Neuronal stem cell (in vitro differentiated cells): ENCODE measurements at regions not wholly inside any gene's neighbourhood (a gene's known extent, or its start where the extent isn't known, plus 50 kb on each side); places are given as distances from the start of the nearest gene placed in this dataset.
A peak's percentile ranks its signal among the peaks of the same experiment; 100 is the strongest.

Experiments
- DNase-seq: peaks from one replicate; pipeline ENCODE4 v3.0.0-alpha.2; 2013; ENCODE audit warnings: low spot score
- H2AFZ ChIP-seq: one replicate; pipeline ENCODE4 v1.6.1; 2013; ENCODE audit warnings: mild to moderate bottlenecking, low read length, inconsistent platforms
- H2AK5ac ChIP-seq: 2 replicates; pipeline ENCODE4 v1.6.1; 2013; ENCODE audit warnings: low read depth, mild to moderate bottlenecking, inconsistent platforms, low read length, moderate library complexity, mixed read lengths
- H2BK120ac ChIP-seq: 2 replicates; pipeline ENCODE4 v1.6.1; 2013; ENCODE audit warnings: low read depth, mild to moderate bottlenecking, inconsistent platforms, low read length, moderate library complexity, mixed read lengths
- H2BK12ac ChIP-seq: one replicate; pipeline ENCODE4 v1.6.1; 2013; ENCODE audit warnings: low read length, inconsistent platforms
- H2BK15ac ChIP-seq: 2 replicates; pipeline ENCODE4 v1.6.1; 2013; ENCODE audit warnings: mild to moderate bottlenecking, low read length, inconsistent platforms, mixed read lengths
- H2BK5ac ChIP-seq: one replicate; pipeline ENCODE4 v1.6.1; 2013; ENCODE audit warnings: inconsistent platforms, mild to moderate bottlenecking, low read length, moderate library complexity
- H3K14ac ChIP-seq: one replicate; pipeline ENCODE4 v1.6.1; 2013; ENCODE audit warnings: low read length, inconsistent platforms
- H3K18ac ChIP-seq: 2 replicates; pipeline ENCODE4 v1.6.1; 2013; ENCODE audit warnings: low read length, inconsistent platforms
- H3K23ac ChIP-seq: 2 replicates; pipeline ENCODE4 v1.6.1; 2013; ENCODE audit warnings: low read depth, mild to moderate bottlenecking, mixed read lengths, low read length, inconsistent platforms; ENCODE audit not compliant: poor library complexity
- H3K27ac ChIP-seq: replicated peaks from 3 replicates; pipeline ENCODE4 v1.5.1; 2013; ENCODE audit warnings: low read length, inconsistent platforms
- H3K27me3 ChIP-seq, 3 experiments: 2 replicates each; pipeline ENCODE4 v1.6.1; 2013; ENCODE audit warnings: low read length in 3 of 3, mild to moderate bottlenecking in 2 of 3, inconsistent platforms in 1 of 3, low read depth in 1 of 3, mixed read lengths in 1 of 3, moderate library complexity in 1 of 3; ENCODE audit not compliant: control insufficient read depth in 3 of 3, insufficient read depth in 3 of 3
- H3K36me3 ChIP-seq, 2 donors: replicated peaks in 1 of 2; 2 replicates each; pipeline ENCODE4 v1.6.1; 2013; ENCODE audit warnings: low read length in 2 of 2; ENCODE audit not compliant: control insufficient read depth in 2 of 2, insufficient read depth in 2 of 2
- H3K4ac ChIP-seq: 2 replicates; pipeline ENCODE4 v1.6.1; 2013; ENCODE audit warnings: inconsistent platforms, mild to moderate bottlenecking, low read length, moderate library complexity
- H3K4me1 ChIP-seq, 2 donors: 1 replicate in 1 of 2; 2 replicates in 1 of 2; pipeline ENCODE4 v1.6.1; 2013; ENCODE audit warnings: low read length in 2 of 2, low read depth in 1 of 2; ENCODE audit not compliant: control insufficient read depth in 2 of 2, insufficient read depth in 1 of 2
- H3K4me2 ChIP-seq: one replicate; pipeline ENCODE4 v1.6.1; 2013; ENCODE audit warnings: mild to moderate bottlenecking, low read length, inconsistent platforms; ENCODE audit not compliant: insufficient read depth, poor library complexity, severe bottlenecking
- H3K4me3 ChIP-seq, 2 donors: 2 replicates each; pipeline ENCODE4 v1.5.1; 2013; ENCODE audit warnings: low read length in 2 of 2, mild to moderate bottlenecking in 2 of 2, inconsistent platforms in 1 of 2, moderate library complexity in 1 of 2
- H3K79me1 ChIP-seq: one replicate; pipeline ENCODE4 v1.6.1; 2013; ENCODE audit warnings: low read depth, mild to moderate bottlenecking, inconsistent platforms, low read length, moderate library complexity
- H3K9ac ChIP-seq: one replicate; pipeline ENCODE4 v1.6.1; 2013; ENCODE audit warnings: mild to moderate bottlenecking, low read depth, low read length, inconsistent platforms; ENCODE audit not compliant: poor library complexity
- H3K9me3 ChIP-seq, 2 donors: replicated peaks in 1 of 2; 2 replicates each; pipeline versions ENCODE3 to v1.6.1; 2013; ENCODE audit warnings: low read length in 2 of 2, mild to moderate bottlenecking in 2 of 2, inconsistent platforms in 1 of 2, low read depth in 1 of 2, mixed read lengths in 1 of 2, moderate library complexity in 1 of 2; ENCODE audit not compliant: control insufficient read depth in 2 of 2, insufficient read depth in 1 of 2
- H4K8ac ChIP-seq: one replicate; pipeline ENCODE4 v1.6.1; 2013; ENCODE audit warnings: low read depth, mild to moderate bottlenecking, inconsistent platforms, low read length, moderate library complexity
- H4K91ac ChIP-seq: one replicate; pipeline ENCODE4 v1.6.1; 2013; ENCODE audit warnings: low read length, low read depth, mild to moderate bottlenecking, inconsistent platforms; ENCODE audit not compliant: poor library complexity
- WGBS, 2 donors: extraction: QIAGEN DNeasy Blood & Tissue Kit; methylation state at CpG; one replicate each; pipeline ENCODE4 v1.1.7; 2013; ENCODE audit warnings: missing lambda C conversion rate in 2 of 2, mixed read lengths in 1 of 2; ENCODE audit not compliant: insufficient read length in 2 of 2, insufficient replicate concordance in 1 of 2; ENCODE audit errors: extremely low coverage in 2 of 2; 5-methylcytosine and 5-hydroxymethylcytosine counted together

GRCh38 chr1:166338105-166338504 lies 171.3 kb upstream of the FAM78B start:
- no CpG with 5 or more reads among the region's 2 CpGs for WGBS, 2 donors
- Histone ChIP-seq H3K14ac (no peak overlapping the region), H2BK5ac (no peak overlapping the region), H2AK5ac (no peak overlapping the region), H3K4me1 (no peaks in the 10 kb centered on the region), H4K8ac (no peak overlapping the region), H3K9me3 (no peaks in the 10 kb centered on the region), H2BK15ac (no peak overlapping the region), H3K23ac (no peak overlapping the region), H4K91ac (no peak overlapping the region), H3K4ac (no peak overlapping the region), H3K4me2 (no peak overlapping the region), H3K9ac (no peak overlapping the region), H3K79me1 (no peaks in the 10 kb centered on the region), H3K4me3 (no peak overlapping the region), H2AFZ (no peak overlapping the region), H3K18ac (no peak overlapping the region), H2BK120ac (no peak overlapping the region), H3K27ac (no peak overlapping the region), H2BK12ac (no peak overlapping the region), H3K27me3 (no peaks in the 10 kb centered on the region), H3K36me3 (no peaks in the 10 kb centered on the region)
- DNase-seq: no peak

- no peak overlapping the region for H2BK12ac ChIP-seq
- no peaks in the 10 kb centered on the region for H3K36me3 ChIP-seq
Measured at GRCh38 chr1:166340709-166341108, 173.9 kb upstream of the FAM78B start.

GRCh38 chr1:166343276-166343675 lies 176.5 kb upstream of the FAM78B start:
- H3K9me3 ChIP-seq: no peaks in the 10 kb centered on the region
- no peak overlapping the region for H2BK12ac ChIP-seq
- no peak overlapping the region for H2AFZ ChIP-seq
- no peak overlapping the region for H3K9ac ChIP-seq
- WGBS, 2 donors: no CpG with 5 or more reads among the region's 22 CpGs
- no peak overlapping the region for H3K4me3 ChIP-seq
- DNase-seq: no peak
- H2BK5ac ChIP-seq: no peak overlapping the region
- no peak overlapping the region for H3K23ac ChIP-seq
- no peaks in the 10 kb centered on the region for H3K36me3 ChIP-seq
- no peaks in the 10 kb centered on the region for H3K27me3 ChIP-seq
- H2BK120ac ChIP-seq: no peak overlapping the region
- no peaks in the 10 kb centered on the region for H3K4me1 ChIP-seq
- H3K18ac ChIP-seq: no peak overlapping the region
- H3K4ac ChIP-seq: no peak overlapping the region
- no peak overlapping the region for H3K14ac ChIP-seq
- H3K27ac ChIP-seq: no peak overlapping the region
- no peak overlapping the region for H2BK15ac ChIP-seq
- no peak overlapping the region for H4K91ac ChIP-seq
- H2AK5ac ChIP-seq: no peak overlapping the region
- no peak overlapping the region for H3K4me2 ChIP-seq
- H3K79me1 ChIP-seq: no peaks in the 10 kb centered on the region
- no peak overlapping the region for H4K8ac ChIP-seq

More at GRCh38 chr1:166340709-166341108, 173.9 kb upstream of the FAM78B start:
- H3K23ac ChIP-seq: no peak overlapping the region
- H2BK120ac ChIP-seq: no peak overlapping the region
- no peaks in the 10 kb centered on the region for H3K9me3 ChIP-seq
- no peaks in the 10 kb centered on the region for H3K4me1 ChIP-seq
- no peak overlapping the region for H3K4me2 ChIP-seq
- no peak for DNase-seq
- H3K9ac ChIP-seq: no peak overlapping the region
- H2BK5ac ChIP-seq: no peak overlapping the region
- H3K4me3 ChIP-seq: no peak overlapping the region
- H3K4ac ChIP-seq: no peak overlapping the region
- no peak overlapping the region for H2BK15ac ChIP-seq
- H2AFZ ChIP-seq: no peak overlapping the region
- H3K79me1 ChIP-seq: no peaks in the 10 kb centered on the region
- no peaks in the 10 kb centered on the region for H3K27me3 ChIP-seq
- no peak overlapping the region for H4K8ac ChIP-seq
- no peak overlapping the region for H4K91ac ChIP-seq
- no peak overlapping the region for H3K14ac ChIP-seq
- no peak overlapping the region for H2AK5ac ChIP-seq
- no peak overlapping the region for H3K27ac ChIP-seq
- H3K18ac ChIP-seq: no peak overlapping the region

GRCh38 chr1:166350490-166350889 lies 183.7 kb upstream of the FAM78B start:
- WGBS, 2 donors: no CpG with 5 or more reads among the region's 5 CpGs
- Histone ChIP-seq H3K4ac (no peak overlapping the region), H3K9ac (no peak overlapping the region), H3K18ac (no peak overlapping the region), H3K27me3 (no peaks in the 10 kb centered on the region), H3K4me1 (peaks cover 0 to 3% of the 10 kb centered on the region in 2 donors), H3K36me3 (no peaks in the 10 kb centered on the region), H2BK12ac (no peak overlapping the region), H2AFZ (peak overlapping the region; percentile 47), H2AK5ac (no peak overlapping the region), H3K79me1 (no peaks in the 10 kb centered on the region), H3K9me3 (no peaks in the 10 kb centered on the region), H3K27ac (no peak overlapping the region), H3K23ac (no peak overlapping the region), H3K4me3 (no peak overlapping the region), H2BK5ac (no peak overlapping the region), H3K14ac (no peak overlapping the region), H2BK15ac (no peak overlapping the region), H3K4me2 (no peak overlapping the region), H4K8ac (no peak overlapping the region), H2BK120ac (no peak overlapping the region), H4K91ac (no peak overlapping the region)
- no peak for DNase-seq
